Small intestine (tissue), 7 donors: ENCODE measurements at regions not wholly inside any gene's neighbourhood (a gene's known extent, or its start where the extent isn't known, plus 50 kb on each side); places are given as distances from the start of the nearest gene placed in this dataset.
"Not testable (repeated sequence)": the region's sequence is repeated elsewhere in the genome, so short reads cannot be mapped to it uniquely, and the experiment has no call there.

Experiments used
- DNase-seq, 2 donors: peaks; one replicate each; pipeline versions ENCODE4 v3.0.0 to v3.0.0-alpha.2; 2013
- FAIRE-seq: peaks from 2 replicates; lab custom pipeline; 2012; peaks lifted over from hg19 to GRCh38; lab: Jason Lieb, UNC
- H3K27ac ChIP-seq, 3 donors: one replicate each; pipeline ENCODE4 v1.5.1; 2013; ENCODE audit warnings: low read length in 2 of 3, mild to moderate bottlenecking in 2 of 3, control low read depth in 1 of 3, inconsistent platforms in 1 of 3, low read depth in 1 of 3, moderate library complexity in 1 of 3
- H3K27me3 ChIP-seq, 3 donors: one replicate each; pipeline ENCODE4 v1.6.1; 2013; ENCODE audit warnings: low read length in 3 of 3, inconsistent platforms in 1 of 3; ENCODE audit not compliant: control insufficient read depth in 3 of 3, insufficient read depth in 3 of 3
- H3K36me3 ChIP-seq, 3 donors: one replicate each; pipeline ENCODE4 v1.6.1; 2013; ENCODE audit warnings: low read length in 3 of 3, inconsistent platforms in 1 of 3, low read depth in 1 of 3, mild to moderate bottlenecking in 1 of 3, moderate library complexity in 1 of 3; ENCODE audit not compliant: control insufficient read depth in 3 of 3, insufficient read depth in 2 of 3
- H3K4me1 ChIP-seq, 3 donors: one replicate each; pipeline ENCODE4 v1.6.1; 2013; ENCODE audit warnings: low read length in 2 of 3, inconsistent platforms in 1 of 3, low read depth in 1 of 3, mild to moderate bottlenecking in 1 of 3, moderate library complexity in 1 of 3; ENCODE audit not compliant: control insufficient read depth in 3 of 3, insufficient read depth in 2 of 3
- H3K4me3 ChIP-seq, 3 donors: one replicate each; pipeline ENCODE4 v1.5.1; 2013; ENCODE audit warnings: low read length in 3 of 3, control low read depth in 1 of 3, inconsistent platforms in 1 of 3, low read depth in 1 of 3, mild to moderate bottlenecking in 1 of 3, moderate library complexity in 1 of 3
- H3K9me3 ChIP-seq, 2 donors: one replicate each; pipeline ENCODE4 v1.6.1; 2013; ENCODE audit warnings: low read depth in 1 of 2, low read length in 1 of 2; ENCODE audit not compliant: control insufficient read depth in 2 of 2, insufficient read depth in 1 of 2
- WGBS, 3 donors: extraction: QIAGEN DNeasy Blood & Tissue Kit; methylation state at CpG; one replicate each; pipeline ENCODE4 v1.1.7; 2013; 5-methylcytosine and 5-hydroxymethylcytosine counted together
- donor health status: healthy with polysubstance abuse.
- donor health status: control.
- donor health status: control.
- donor health status: Bipolar disorder and iron deficiency.
- donor health status: healthy.

GRCh38 chr1:100642826-100643225 is 76.7 kb upstream of the VCAM1 start:
- Histone ChIP-seq H3K27me3 (no peaks in the 10 kb centered on the region), H3K27ac (no peak overlapping the region), H3K9me3 (peaks cover 0 to 14% of the 10 kb centered on the region in 2 donors), H3K4me3 (no peak overlapping the region), H3K36me3 (no peaks in the 10 kb centered on the region), H3K4me1 (no peaks in the 10 kb centered on the region)
- 52 to 68% (median 65%) methylated on average over 2 of the region's 2 CpGs for WGBS, 3 donors
- no peak for FAIRE-seq
- no peak for DNase-seq

GRCh38 chr1:100643471-100644196 is 75.9 kb upstream of the VCAM1 start:
- no peaks in the 10 kb centered on the region for H3K27me3 ChIP-seq
- no peak for FAIRE-seq
- H3K4me3 ChIP-seq, result no peak overlapping the region
- no peak overlapping the region for H3K27ac ChIP-seq
- no peaks in the 10 kb centered on the region for H3K4me1 ChIP-seq
- 9 to 35% (median 21%) methylated on average over 4 of the region's 4 CpGs for WGBS, 3 donors
- peak in 1 of 2 donors; percentile 44 for DNase-seq
- peaks cover 0 to 17% of the 10 kb centered on the region in 2 donors for H3K9me3 ChIP-seq
- no peaks in the 10 kb centered on the region for H3K36me3 ChIP-seq

GRCh38 chr1:100646001-100646400 is 73.5 kb upstream of the VCAM1 start:
- peaks cover 0 to 17% of the 10 kb centered on the region in 2 donors for H3K9me3 ChIP-seq
- peak overlapping the region in 1 of 3 donors; percentile 52 for H3K27ac ChIP-seq
- H3K27me3 ChIP-seq, result no peaks in the 10 kb centered on the region
- no peak overlapping the region for H3K4me3 ChIP-seq
- H3K4me1 ChIP-seq, result no peaks in the 10 kb centered on the region
- no peak for FAIRE-seq
- DNase-seq, result no peak
- H3K36me3 ChIP-seq, result no peaks in the 10 kb centered on the region
- 62 to 76% (median 65%) methylated on average over 4 of the region's 4 CpGs for WGBS, 3 donors

DNA sequence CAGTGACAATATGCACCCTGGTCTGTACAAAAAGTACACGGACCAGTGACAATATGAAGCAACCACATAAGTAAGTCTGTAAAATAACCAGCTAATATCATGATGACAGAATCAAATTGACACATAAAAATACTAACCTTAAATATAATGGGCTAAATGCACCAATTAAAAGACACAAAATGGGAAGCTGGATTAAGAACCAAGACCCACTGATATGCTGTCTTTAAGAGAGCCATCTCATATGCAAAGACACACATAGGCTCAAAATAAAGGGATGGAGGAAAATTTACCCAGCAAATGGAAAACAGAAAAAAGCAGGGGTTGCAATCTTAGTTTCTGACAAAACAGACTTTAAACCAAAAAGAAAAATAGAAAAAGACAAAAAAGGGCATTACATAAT is 70.4 kb upstream of the VCAM1 start:
- H3K4me3 ChIP-seq, result no peak overlapping the region
- WGBS, 3 donors, result 80 to 89% (median 84%) methylated on average over 1 of the region's 1 CpG
- H3K27ac ChIP-seq, result no peak overlapping the region
- peaks cover 0 to 17% of the 10 kb centered on the region in 2 donors for H3K9me3 ChIP-seq
- FAIRE-seq, result no peak
- H3K4me1 ChIP-seq, result no peaks in the 10 kb centered on the region
- no peak for DNase-seq
- no peaks in the 10 kb centered on the region for H3K36me3 ChIP-seq
- H3K27me3 ChIP-seq, result no peaks in the 10 kb centered on the region

GRCh38 chr1:100657876-100658715 is 61.4 kb upstream of the VCAM1 start:
- no peak for FAIRE-seq
- Histone ChIP-seq H3K4me3 (no peak overlapping the region), H3K9me3 (no peaks in the 10 kb centered on the region), H3K4me1 (no peaks in the 10 kb centered on the region), H3K27ac (no peak overlapping the region), H3K27me3 (no peaks in the 10 kb centered on the region), H3K36me3 (no peaks in the 10 kb centered on the region)
- DNase-seq, result no peak
- 39 to 67% (median 49%) methylated on average over 10 of the region's 10 CpGs for WGBS, 3 donors

DNA sequence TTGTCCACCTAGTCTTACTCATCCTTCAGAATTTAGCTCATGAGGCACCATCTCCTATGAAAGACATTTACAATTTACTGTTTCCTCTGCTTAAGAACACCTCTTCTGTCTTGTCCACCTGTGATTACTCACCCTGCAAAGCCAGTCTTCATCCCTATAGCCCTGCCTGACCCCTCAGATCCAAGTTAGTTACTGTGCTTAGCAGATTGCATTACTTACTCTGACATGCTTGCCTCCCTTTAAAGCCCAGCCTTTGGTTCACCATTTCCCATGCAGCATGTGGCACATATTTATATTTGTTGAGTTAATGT is 60.9 kb upstream of the VCAM1 start:
- H3K27me3 ChIP-seq, result no peaks in the 10 kb centered on the region
- no peaks in the 10 kb centered on the region for H3K36me3 ChIP-seq
- FAIRE-seq (no peak), DNase-seq (no peak)
- no peak overlapping the region for H3K4me3 ChIP-seq
- no peaks in the 10 kb centered on the region for H3K4me1 ChIP-seq
- H3K27ac ChIP-seq, result no peak overlapping the region
- H3K9me3 ChIP-seq, result no peaks in the 10 kb centered on the region

DNA sequence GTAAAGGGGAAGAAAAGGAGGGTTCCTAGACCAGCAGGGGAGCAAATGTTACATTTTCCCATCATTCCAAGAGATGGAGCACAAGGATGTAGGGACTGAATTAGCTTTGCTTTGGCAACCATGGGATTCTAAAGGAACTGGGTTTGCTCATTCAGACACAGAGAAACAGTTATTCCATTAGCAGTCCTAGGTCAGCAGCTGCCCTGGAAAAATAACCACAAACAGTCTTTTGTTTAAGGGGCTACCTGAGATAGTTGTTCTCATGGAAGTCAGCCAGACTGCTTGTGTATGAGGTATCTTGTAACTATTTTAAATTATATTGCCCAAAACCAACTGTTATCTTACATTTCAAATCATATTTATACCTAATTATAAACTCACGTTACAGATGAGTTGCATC is 58.4 kb upstream of the VCAM1 start:
- FAIRE-seq (no peak), DNase-seq (no peak)
- Histone ChIP-seq H3K4me3 (no peak overlapping the region), H3K27me3 (no peaks in the 10 kb centered on the region), H3K9me3 (no peaks in the 10 kb centered on the region), H3K27ac (no peak overlapping the region), H3K4me1 (no peaks in the 10 kb centered on the region), H3K36me3 (no peaks in the 10 kb centered on the region)
- WGBS, 3 donors, result 32 to 77% (median 45%) methylated on average over 1 of the region's 1 CpG

DNA sequence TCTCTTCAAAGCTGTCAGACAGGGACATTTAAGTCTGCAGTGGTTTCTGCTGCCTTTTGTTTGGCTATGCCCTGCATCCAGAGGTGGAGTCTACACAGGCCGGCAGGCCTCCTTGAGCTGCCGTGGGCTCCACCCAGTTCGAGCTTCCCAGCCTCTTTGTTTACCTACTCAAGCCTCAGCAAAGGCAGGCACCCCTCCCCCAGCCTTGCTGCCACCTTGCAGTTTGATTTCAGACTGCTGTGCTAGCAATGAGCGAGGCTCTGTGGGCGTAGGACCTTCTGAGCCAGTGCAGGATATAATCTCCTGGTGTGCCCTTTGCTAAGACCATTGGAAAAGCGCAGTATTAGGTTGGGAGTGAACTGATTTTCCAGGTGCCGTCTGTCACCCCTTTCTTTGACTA is 51.0 kb upstream of the VCAM1 start:
- H3K9me3 ChIP-seq, H3K4me1 ChIP-seq, DNase-seq, H3K4me3 ChIP-seq, FAIRE-seq, H3K27ac ChIP-seq, H3K27me3 ChIP-seq, H3K36me3 ChIP-seq: not testable (repeated sequence)
- WGBS, 3 donors, result 60 to 70% (median 65%) methylated on average over 7 of the region's 7 CpGs
